ENCODE measurements at regions not wholly inside any gene's neighbourhood (a gene's known extent, or its start where the extent isn't known, plus 50 kb on each side); places are given as distances from the start of the nearest gene placed in this dataset.
"Not testable (repeated sequence)": the region's sequence is repeated elsewhere in the genome, so short reads cannot be mapped to it uniquely, and the experiment has no call there.

DNA sequence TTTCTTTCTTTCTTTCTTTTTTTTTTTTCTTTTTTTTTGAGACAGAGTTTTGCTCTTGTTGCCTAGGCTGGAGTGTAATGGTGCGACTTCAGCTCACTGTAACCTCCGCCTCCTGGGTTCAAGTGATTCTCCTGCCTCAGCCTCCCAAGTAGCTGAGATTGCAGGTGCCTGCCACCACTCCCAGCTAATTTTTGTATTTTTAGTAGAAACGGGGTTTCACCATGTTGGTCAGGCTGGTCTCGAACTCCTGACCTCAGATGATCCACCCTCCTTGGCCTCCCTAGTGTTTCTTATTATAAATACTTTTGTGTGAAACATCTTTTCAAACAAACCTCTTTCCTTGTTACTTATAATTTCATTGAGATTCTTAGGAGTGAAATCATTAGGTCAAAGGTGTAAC lies 202.8 kb downstream of the EDN1 start:
- TF ChIP-seq, protein P1, sequence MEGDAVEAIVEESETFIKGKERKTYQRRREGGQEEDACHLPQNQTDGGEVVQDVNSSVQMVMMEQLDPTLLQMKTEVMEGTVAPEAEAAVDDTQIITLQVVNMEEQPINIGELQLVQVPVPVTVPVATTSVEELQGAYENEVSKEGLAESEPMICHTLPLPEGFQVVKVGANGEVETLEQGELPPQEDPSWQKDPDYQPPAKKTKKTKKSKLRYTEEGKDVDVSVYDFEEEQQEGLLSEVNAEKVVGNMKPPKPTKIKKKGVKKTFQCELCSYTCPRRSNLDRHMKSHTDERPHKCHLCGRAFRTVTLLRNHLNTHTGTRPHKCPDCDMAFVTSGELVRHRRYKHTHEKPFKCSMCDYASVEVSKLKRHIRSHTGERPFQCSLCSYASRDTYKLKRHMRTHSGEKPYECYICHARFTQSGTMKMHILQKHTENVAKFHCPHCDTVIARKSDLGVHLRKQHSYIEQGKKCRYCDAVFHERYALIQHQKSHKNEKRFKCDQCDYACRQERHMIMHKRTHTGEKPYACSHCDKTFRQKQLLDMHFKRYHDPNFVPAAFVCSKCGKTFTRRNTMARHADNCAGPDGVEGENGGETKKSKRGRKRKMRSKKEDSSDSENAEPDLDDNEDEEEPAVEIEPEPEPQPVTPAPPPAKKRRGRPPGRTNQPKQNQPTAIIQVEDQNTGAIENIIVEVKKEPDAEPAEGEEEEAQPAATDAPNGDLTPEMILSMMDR (IDR thresholded peaks at IDR 0.05), result not testable (repeated sequence)
- TF ChIP-seq EZH2phosphoT487 (IDR thresholded peaks at IDR 0.05), result not testable (repeated sequence)
